H9 (cell line): ENCODE measurements at regions not wholly inside any gene's neighbourhood (a gene's known extent, or its start where the extent isn't known, plus 50 kb on each side); places are given as distances from the start of the nearest gene placed in this dataset.

Source experiments
- DNase-seq: peaks from one replicate; pipeline ENCODE4 v3.0.0-alpha.2; 2017
- H2AFZ ChIP-seq: one replicate; pipeline ENCODE4 v1.6.1; 2013; ENCODE audit warnings: mild to moderate bottlenecking, low read length, control low read depth, moderate library complexity
- H2AK5ac ChIP-seq: 2 replicates; pipeline ENCODE4 v1.6.1; 2013; ENCODE audit warnings: low read length, control low read depth, mixed read lengths; ENCODE audit not compliant: insufficient read length
- H2BK120ac ChIP-seq: one replicate; pipeline ENCODE4 v1.6.1; 2013; ENCODE audit warnings: low read depth, mild to moderate bottlenecking, low read length, control low read depth, inconsistent platforms; ENCODE audit not compliant: poor library complexity, severe bottlenecking
- H2BK12ac ChIP-seq: 2 replicates; pipeline ENCODE4 v1.6.1; 2013; ENCODE audit warnings: low read length, control low read depth, mixed read lengths, low read depth; ENCODE audit not compliant: insufficient read length
- H2BK15ac ChIP-seq: 2 replicates; pipeline ENCODE4 v1.6.1; 2013; ENCODE audit warnings: low read depth, low read length, control low read depth
- H2BK20ac ChIP-seq: one replicate; pipeline ENCODE4 v1.6.1; 2013; ENCODE audit warnings: low read depth, mild to moderate bottlenecking, low read length, control low read depth, inconsistent platforms; ENCODE audit not compliant: poor library complexity, severe bottlenecking
- H2BK5ac ChIP-seq: 2 replicates; pipeline ENCODE4 v1.6.1; 2013; ENCODE audit warnings: low read length, control low read depth, mixed read lengths; ENCODE audit not compliant: insufficient read length
- H3K14ac ChIP-seq: 2 replicates; pipeline ENCODE4 v1.6.1; 2013; ENCODE audit warnings: low read length, control low read depth; ENCODE audit not compliant: insufficient read depth
- H3K18ac ChIP-seq: 2 replicates; pipeline ENCODE4 v1.6.1; 2013; ENCODE audit warnings: low read depth, mild to moderate bottlenecking, mixed read lengths, low read length, control low read depth; ENCODE audit not compliant: insufficient read length
- H3K23ac ChIP-seq: 2 replicates; pipeline ENCODE4 v1.6.1; 2013; ENCODE audit warnings: low read length, control low read depth, mixed read lengths, low read depth; ENCODE audit not compliant: insufficient read length
- H3K23me2 ChIP-seq: 2 replicates; pipeline ENCODE4 v1.6.1; 2013; ENCODE audit warnings: low read depth, mild to moderate bottlenecking, mixed read lengths, low read length, control low read depth; ENCODE audit not compliant: insufficient read length, poor library complexity, severe bottlenecking
- H3K27ac ChIP-seq: 2 replicates; pipeline ENCODE4 v1.5.1; 2013; ENCODE audit warnings: low read length, control low read depth, mixed read lengths, low read depth; ENCODE audit not compliant: insufficient read length
- H3K27me3 ChIP-seq: 2 replicates; pipeline ENCODE4 v1.6.1; 2013; ENCODE audit warnings: low read length, control low read depth, inconsistent platforms; ENCODE audit not compliant: insufficient read depth
- H3K4ac ChIP-seq: 2 replicates; pipeline ENCODE4 v1.6.1; 2013; ENCODE audit warnings: low read depth, mild to moderate bottlenecking, control low read depth, inconsistent platforms, low read length, moderate library complexity
- H3K4me1 ChIP-seq: 2 replicates; pipeline ENCODE4 v1.6.1; 2013; ENCODE audit warnings: low read length, control low read depth, inconsistent platforms; ENCODE audit not compliant: insufficient read depth
- H3K4me2 ChIP-seq: 2 replicates; pipeline ENCODE4 v1.6.1; 2013; ENCODE audit warnings: low read length, control low read depth, mixed read lengths; ENCODE audit not compliant: insufficient read length, insufficient read depth
- H3K56ac ChIP-seq: 2 replicates; pipeline ENCODE4 v1.6.1; 2013; ENCODE audit warnings: low read depth, mild to moderate bottlenecking, mixed read lengths, low read length, control low read depth; ENCODE audit not compliant: insufficient read length
- H3K79me1 ChIP-seq: 2 replicates; pipeline ENCODE4 v1.6.1; 2013; ENCODE audit warnings: low read depth, mild to moderate bottlenecking, moderate library complexity, low read length, control low read depth, inconsistent platforms; ENCODE audit not compliant: insufficient read depth, poor library complexity, severe bottlenecking
- H3K79me2 ChIP-seq: 2 replicates; pipeline ENCODE4 v1.6.1; 2013; ENCODE audit warnings: low read length, control low read depth, inconsistent platforms; ENCODE audit not compliant: insufficient read depth
- H3K9ac ChIP-seq: 2 replicates; pipeline ENCODE4 v1.6.1; 2013; ENCODE audit warnings: low read length, control low read depth, mixed read lengths; ENCODE audit not compliant: insufficient read length; ENCODE audit errors: extremely low read depth
- H3K9me3 ChIP-seq: one replicate; pipeline ENCODE4 v1.6.1; 2013; ENCODE audit warnings: low read depth, low read length, inconsistent platforms; ENCODE audit not compliant: control insufficient read depth
- H3T11ph ChIP-seq: one replicate; pipeline ENCODE4 v1.6.1; 2013; ENCODE audit warnings: mild to moderate bottlenecking, low read length, control low read depth, inconsistent platforms
- H4K20me1 ChIP-seq: one replicate; pipeline ENCODE4 v1.6.1; 2013; ENCODE audit not compliant: control insufficient read depth, insufficient read length, insufficient read depth
- H4K5ac ChIP-seq: 2 replicates; pipeline ENCODE4 v1.6.1; 2013; ENCODE audit warnings: low read depth, mild to moderate bottlenecking, mixed read lengths, low read length, control low read depth; ENCODE audit not compliant: insufficient read length
- H4K8ac ChIP-seq: replicated peaks from 2 replicates; pipeline ENCODE4 v1.6.1; 2013; ENCODE audit warnings: low read length, control low read depth, mixed read lengths, low read depth; ENCODE audit not compliant: insufficient read length
- H4K91ac ChIP-seq: 2 replicates; pipeline ENCODE4 v1.6.1; 2013; ENCODE audit warnings: low read depth, mild to moderate bottlenecking, moderate library complexity, mixed read lengths, low read length, control low read depth; ENCODE audit not compliant: insufficient read length
- H3K27ac Mint-ChIP-seq, 3 experiments: 2 replicates in 2 of 3; 3 replicates in 1 of 3; pipeline ENCODE4 v1.8.0; 2020 to 2021; ENCODE audit warnings: mixed read lengths in 3 of 3, mild to moderate bottlenecking in 1 of 3, moderate library complexity in 1 of 3
- H3K27me3 Mint-ChIP-seq: 2 replicates; pipeline ENCODE4 v1.8.0; 2021; ENCODE audit warnings: low read depth, mild to moderate bottlenecking, moderate library complexity, mixed read lengths
- H3K36me3 Mint-ChIP-seq, 3 experiments: 2 replicates in 2 of 3; 3 replicates in 1 of 3; pipeline ENCODE4 v1.8.0; 2020 to 2021; ENCODE audit warnings: low read depth in 3 of 3, mixed read lengths in 3 of 3; ENCODE audit not compliant: insufficient read depth in 1 of 3
- H3K4me1 Mint-ChIP-seq, 2 experiments: 2 replicates each; pipeline ENCODE4 v1.8.0; 2020; ENCODE audit warnings: mixed read lengths in 2 of 2
- H3K4me3 Mint-ChIP-seq, 2 experiments: 2 replicates in 1 of 2; 3 replicates in 1 of 2; pipeline ENCODE4 v1.8.0; 2020 to 2021; ENCODE audit warnings: mild to moderate bottlenecking in 2 of 2, mixed read lengths in 2 of 2, moderate library complexity in 1 of 2
- H3K9me3 Mint-ChIP-seq, 2 experiments: 2 replicates in 1 of 2; 3 replicates in 1 of 2; pipeline ENCODE4 v1.8.0; 2020; ENCODE audit warnings: mild to moderate bottlenecking in 2 of 2, mixed read lengths in 2 of 2, moderate library complexity in 1 of 2
- TF ChIP-seq, protein P1 (sequence below): fragments of 200-600 bp; sonication (generic); conservative IDR thresholded peaks from 3 replicates; pipeline ENCODE4 v1.8.0; 2021; ENCODE audit warnings: antibody characterized with exemption, mild to moderate bottlenecking

DNA sequence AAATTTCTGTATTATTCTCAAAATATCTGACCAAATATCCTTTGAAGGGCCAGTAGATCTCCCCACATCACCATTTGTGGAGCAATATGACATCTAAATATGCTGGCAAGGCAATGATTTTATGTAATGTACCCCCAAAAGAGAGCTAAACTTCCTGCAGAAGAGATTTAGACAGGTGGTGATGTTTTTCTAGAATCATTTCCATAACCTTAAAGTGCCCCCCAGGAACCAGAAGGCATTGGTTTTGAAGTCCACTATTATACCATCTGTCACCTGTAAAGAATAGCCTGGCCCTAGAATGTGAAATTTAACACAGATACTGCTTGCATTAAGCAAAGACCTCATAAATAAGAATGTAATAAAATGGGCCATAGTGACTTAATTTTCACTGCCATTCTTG lies 77.9 kb upstream of the ABLIM1 start:
- Mint-ChIP-seq H3K4me1 (peaks cover 2% of the 10 kb centered on the region in 2 experiments; a peak in 1 of 4 replicates), H3K4me3 (no peak overlapping the region), H3K27ac (no peak overlapping the region), H3K36me3 (no peaks in the 10 kb centered on the region), H3K27me3 (no peaks in the 10 kb centered on the region), H3K9me3 (no peaks in the 10 kb centered on the region)
- H2BK120ac ChIP-seq: no peak overlapping the region
- no peaks in the 10 kb centered on the region for H3K23me2 ChIP-seq
- no peaks in the 10 kb centered on the region for H3K9me3 ChIP-seq
- H3K4me2 ChIP-seq: no peak overlapping the region
- H3T11ph ChIP-seq: no peak overlapping the region
- H3K56ac ChIP-seq: no peak overlapping the region
- no peak overlapping the region for H2BK20ac ChIP-seq
- no peak overlapping the region for H2BK5ac ChIP-seq
- no peaks in the 10 kb centered on the region for H3K79me2 ChIP-seq
- H2AK5ac ChIP-seq: no peak overlapping the region
- H3K4me1 ChIP-seq: no peaks in the 10 kb centered on the region
- H3K27me3 ChIP-seq: no peaks in the 10 kb centered on the region
- DNase-seq: no peak
- no peak overlapping the region for H2BK12ac ChIP-seq
- no peak overlapping the region for H3K27ac ChIP-seq
- H4K91ac ChIP-seq: no peak overlapping the region
- TF ChIP-seq, protein P1, sequence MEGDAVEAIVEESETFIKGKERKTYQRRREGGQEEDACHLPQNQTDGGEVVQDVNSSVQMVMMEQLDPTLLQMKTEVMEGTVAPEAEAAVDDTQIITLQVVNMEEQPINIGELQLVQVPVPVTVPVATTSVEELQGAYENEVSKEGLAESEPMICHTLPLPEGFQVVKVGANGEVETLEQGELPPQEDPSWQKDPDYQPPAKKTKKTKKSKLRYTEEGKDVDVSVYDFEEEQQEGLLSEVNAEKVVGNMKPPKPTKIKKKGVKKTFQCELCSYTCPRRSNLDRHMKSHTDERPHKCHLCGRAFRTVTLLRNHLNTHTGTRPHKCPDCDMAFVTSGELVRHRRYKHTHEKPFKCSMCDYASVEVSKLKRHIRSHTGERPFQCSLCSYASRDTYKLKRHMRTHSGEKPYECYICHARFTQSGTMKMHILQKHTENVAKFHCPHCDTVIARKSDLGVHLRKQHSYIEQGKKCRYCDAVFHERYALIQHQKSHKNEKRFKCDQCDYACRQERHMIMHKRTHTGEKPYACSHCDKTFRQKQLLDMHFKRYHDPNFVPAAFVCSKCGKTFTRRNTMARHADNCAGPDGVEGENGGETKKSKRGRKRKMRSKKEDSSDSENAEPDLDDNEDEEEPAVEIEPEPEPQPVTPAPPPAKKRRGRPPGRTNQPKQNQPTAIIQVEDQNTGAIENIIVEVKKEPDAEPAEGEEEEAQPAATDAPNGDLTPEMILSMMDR: no peak
- H2AFZ ChIP-seq: no peak overlapping the region
- H3K14ac ChIP-seq: no peak overlapping the region
- no peaks in the 10 kb centered on the region for H4K20me1 ChIP-seq
- H3K23ac ChIP-seq: no peak overlapping the region
- H3K4ac ChIP-seq: no peak overlapping the region
- H4K8ac ChIP-seq: no peak overlapping the region
- no peak overlapping the region for H4K5ac ChIP-seq
- no peak overlapping the region for H2BK15ac ChIP-seq
- H3K18ac ChIP-seq: no peak overlapping the region
- no peaks in the 10 kb centered on the region for H3K79me1 ChIP-seq
- H3K9ac ChIP-seq: no peak overlapping the region
